NCI-H226 (cell line): ENCODE measurements at regions not wholly inside any gene's neighbourhood (a gene's known extent, or its start where the extent isn't known, plus 50 kb on each side); places are given as distances from the start of the nearest gene placed in this dataset.

Source experiments
- DNase-seq: peaks from one replicate; pipeline ENCODE4 v3.0.0-alpha.2; 2015

- no peak for DNase-seq
Measured at GRCh38 chr1:93744299-93744988, 62.8 kb upstream of the BCAR3 start.

GRCh38 chr1:93743465-93743864, 61.8 kb upstream of the BCAR3 start:
- no peak for DNase-seq

GRCh38 chr1:93740601-93741031, 59.0 kb upstream of the BCAR3 start:
- no peak for DNase-seq

- no peak for DNase-seq
Measured at GRCh38 chr1:93740157-93740556, 58.5 kb upstream of the BCAR3 start.

GRCh38 chr1:93739472-93739871, 57.8 kb upstream of the BCAR3 start:
- no peak for DNase-seq

GRCh38 chr1:93738926-93739325, 57.3 kb upstream of the BCAR3 start:
- DNase-seq, result peak; percentile 22

GRCh38 chr1:93738075-93738622, 56.5 kb upstream of the BCAR3 start:
- peak; percentile 100 for DNase-seq

- DNase-seq, result peak; percentile 80
Measured at GRCh38 chr1:93735722-93736121, 54.1 kb upstream of the BCAR3 start.

GRCh38 chr1:93734999-93735398, 53.4 kb upstream of the BCAR3 start:
- DNase-seq, result peak; percentile 27

GRCh38 chr1:93733340-93733739, 51.7 kb upstream of the BCAR3 start:
- no peak for DNase-seq

GRCh38 chr1:93732514-93732913, 50.9 kb upstream of the BCAR3 start:
- no peak for DNase-seq
